Activated naive CD8-positive, alpha-beta T cell treated with anti-CD3 and anti-CD28 coated beads, Interleukin-2, amount 50 U/mL, for 24 hours (primary cell): ENCODE measurements at regions not wholly inside any gene's neighbourhood (a gene's known extent, or its start where the extent isn't known, plus 50 kb on each side); places are given as distances from the start of the nearest gene placed in this dataset.

ENCODE experiments used
- ATAC-seq: fragments of 150-1000 bp; cut with Tn5 transposase; one replicate; pipeline ENCODE4 v1.10.0; 2021
- DNase-seq: peaks from one replicate; pipeline ENCODE4 v3.0.0; 2021
- H3K27ac Mint-ChIP-seq: one replicate; pipeline ENCODE4 v1.8.0; 2021; ENCODE audit warnings: mild to moderate bottlenecking, mixed read lengths
- H3K27me3 Mint-ChIP-seq: one replicate; pipeline ENCODE4 v1.8.0; 2021; ENCODE audit warnings: mixed read lengths
- H3K36me3 Mint-ChIP-seq: one replicate; pipeline ENCODE4 v1.8.0; 2021; ENCODE audit warnings: low read depth, mixed read lengths
- H3K4me1 Mint-ChIP-seq: one replicate; pipeline ENCODE4 v1.8.0; 2021; ENCODE audit warnings: mixed read lengths
- H3K4me3 Mint-ChIP-seq: one replicate; pipeline ENCODE4 v1.8.0; 2021; ENCODE audit warnings: mild to moderate bottlenecking, moderate library complexity, mixed read lengths
- H3K9me3 Mint-ChIP-seq: one replicate; pipeline ENCODE4 v1.8.0; 2021; ENCODE audit warnings: mixed read lengths

DNA sequence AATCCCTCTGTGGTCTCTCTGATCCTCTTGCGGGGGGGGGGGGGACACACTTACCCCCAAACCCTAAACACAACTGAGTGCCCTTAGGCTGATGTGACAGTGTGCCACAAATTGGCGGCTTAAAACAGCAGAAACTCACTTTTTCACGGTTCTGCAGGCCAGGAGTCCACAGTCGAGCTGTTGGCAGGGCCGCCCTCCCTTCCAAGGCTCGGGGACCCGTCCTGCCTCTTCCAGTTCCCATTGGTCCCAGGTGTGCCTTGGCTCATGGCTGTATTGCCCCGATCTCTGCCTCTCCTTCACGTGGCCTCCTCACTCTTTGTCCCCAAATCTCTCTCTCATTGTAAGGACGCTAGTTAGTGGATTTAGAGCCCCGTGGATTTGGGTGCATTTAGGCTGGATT is 199.9 kb upstream of the CIBAR2 start:
- Mint-ChIP-seq H3K4me3 (no peak overlapping the region), H3K4me1 (peaks cover 40% of the 10 kb centered on the region)
- ATAC-seq = no peak

DNA sequence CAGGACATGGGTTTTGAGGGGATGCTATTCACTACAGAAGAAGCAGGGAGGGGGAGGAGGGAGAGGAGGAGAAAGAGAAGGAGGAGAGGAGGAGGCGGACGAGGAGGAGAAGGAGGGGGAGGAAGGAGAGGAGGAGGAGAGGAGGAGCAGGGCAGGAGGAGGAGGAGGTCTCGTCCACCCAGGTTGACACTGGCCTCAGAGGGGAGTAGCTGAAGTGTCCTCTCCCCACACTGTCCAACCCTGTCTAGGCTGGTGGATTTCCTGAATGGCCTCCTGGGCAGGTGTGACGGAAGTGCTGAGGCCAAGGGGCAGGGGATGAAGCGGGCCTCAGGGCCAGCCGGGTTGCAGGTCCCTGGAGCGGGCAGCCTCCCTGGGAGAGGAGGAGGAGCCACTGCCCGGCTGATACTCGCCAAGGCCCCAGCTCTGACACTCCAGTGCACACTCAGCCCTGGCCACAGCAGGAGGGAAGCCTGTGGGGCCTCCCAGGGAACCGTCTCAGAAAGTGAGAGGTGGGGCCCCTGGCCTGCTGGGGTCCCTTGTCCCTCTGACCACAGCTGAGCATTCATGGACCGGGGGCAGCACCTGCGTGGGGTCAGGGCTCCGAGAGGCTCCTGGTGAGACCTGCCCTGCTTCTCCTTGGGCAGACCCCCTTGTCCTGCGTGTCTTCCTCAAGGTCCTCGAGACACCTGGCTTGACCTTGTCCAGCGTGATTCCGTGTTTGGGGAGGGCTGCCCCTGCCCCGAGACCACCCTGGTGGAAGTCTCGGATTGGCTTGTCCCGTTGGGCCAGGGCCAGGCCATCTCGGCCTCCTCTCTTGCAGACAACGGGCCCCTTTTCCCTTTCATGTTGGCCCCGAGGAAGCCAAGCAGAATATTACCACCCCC is 200.6 kb upstream of the CIBAR2 start:
- Mint-ChIP-seq H3K4me3 (no peak overlapping the region), H3K27me3 (no peaks in the 10 kb centered on the region), H3K36me3 (no peaks in the 10 kb centered on the region), H3K4me1 (peaks cover 33% of the 10 kb centered on the region), H3K9me3 (no peaks in the 10 kb centered on the region), H3K27ac (no peak overlapping the region)
- ATAC-seq = no peak
- DNase-seq = no peak

More for the DNA sequence above, 199.9 kb upstream of the CIBAR2 start:
- Mint-ChIP-seq H3K27me3 (no peaks in the 10 kb centered on the region), H3K36me3 (no peaks in the 10 kb centered on the region), H3K9me3 (no peaks in the 10 kb centered on the region), H3K27ac (no peak overlapping the region)
- no peak for DNase-seq

DNA sequence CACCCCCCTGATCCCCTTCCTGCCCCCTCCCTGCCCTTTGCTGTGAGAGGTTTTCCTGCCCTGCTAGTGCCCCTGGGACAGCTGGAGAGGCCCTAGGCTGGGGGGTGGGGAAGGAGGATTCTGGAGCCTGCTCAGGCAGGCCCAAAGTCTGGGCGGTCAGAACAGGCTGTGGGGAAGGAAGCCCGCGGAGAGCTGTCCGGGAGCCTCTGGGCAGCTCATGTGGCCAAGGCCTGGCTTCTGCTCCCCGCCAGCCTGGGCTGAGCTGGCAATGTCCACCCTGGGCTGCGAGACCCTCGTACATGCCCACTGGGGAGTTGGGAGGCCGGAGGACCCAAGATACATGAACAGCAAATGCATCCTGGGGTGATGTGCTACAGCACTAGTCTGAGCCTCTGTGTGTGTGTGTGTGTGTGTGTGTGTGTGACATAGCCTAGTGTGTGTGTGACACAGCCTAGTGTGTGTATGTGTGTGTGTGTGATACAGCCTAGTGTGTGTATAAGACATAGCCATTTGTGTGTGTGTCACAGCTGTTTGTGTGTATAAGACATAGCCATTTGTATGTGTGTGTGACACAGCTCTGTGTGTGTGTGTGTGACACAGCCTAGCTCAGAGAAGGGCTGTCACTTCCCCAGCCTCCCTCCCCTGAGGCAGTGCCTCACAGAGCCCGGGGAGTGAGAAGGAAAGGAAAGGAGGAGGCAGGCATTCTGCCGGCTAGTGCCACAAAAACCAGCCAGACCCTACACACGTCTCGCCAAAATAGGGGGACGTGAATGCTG is 201.4 kb upstream of the CIBAR2 start:
- no peak for ATAC-seq
- no peaks in the 10 kb centered on the region for H3K36me3 Mint-ChIP-seq
- no peak for DNase-seq
- no peaks in the 10 kb centered on the region for H3K27me3 Mint-ChIP-seq
- no peak overlapping the region for H3K4me3 Mint-ChIP-seq
- H3K4me1 Mint-ChIP-seq = peaks cover 26% of the 10 kb centered on the region
- H3K27ac Mint-ChIP-seq = no peak overlapping the region
- H3K9me3 Mint-ChIP-seq = no peaks in the 10 kb centered on the region

DNA sequence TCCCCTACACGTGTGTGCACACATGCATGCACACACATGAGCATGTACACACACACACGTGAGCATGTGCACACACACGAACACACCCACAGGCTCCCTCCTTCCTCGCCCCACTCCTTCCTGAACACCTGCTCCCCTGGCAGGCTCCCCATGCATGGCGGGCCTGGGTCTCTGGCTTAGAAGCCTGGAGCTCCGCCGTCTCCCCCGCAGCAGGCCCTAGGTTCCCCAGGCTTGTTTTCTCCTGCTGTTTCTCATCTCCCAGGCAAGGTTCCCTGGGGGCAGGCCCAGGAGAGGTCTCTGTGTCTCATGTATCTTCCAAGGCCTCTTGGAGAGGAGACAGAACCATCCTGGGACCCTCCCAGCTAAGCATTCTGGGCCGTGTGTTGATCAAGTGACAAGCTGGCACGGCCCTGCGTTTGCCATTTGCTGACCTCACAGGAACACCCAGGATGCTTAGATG is 202.3 kb upstream of the CIBAR2 start:
- ATAC-seq (no peak), DNase-seq (no peak)
- Mint-ChIP-seq H3K27me3 (no peaks in the 10 kb centered on the region), H3K9me3 (no peaks in the 10 kb centered on the region), H3K4me3 (no peak overlapping the region), H3K36me3 (no peaks in the 10 kb centered on the region), H3K27ac (no peak overlapping the region), H3K4me1 (peaks cover 21% of the 10 kb centered on the region)

DNA sequence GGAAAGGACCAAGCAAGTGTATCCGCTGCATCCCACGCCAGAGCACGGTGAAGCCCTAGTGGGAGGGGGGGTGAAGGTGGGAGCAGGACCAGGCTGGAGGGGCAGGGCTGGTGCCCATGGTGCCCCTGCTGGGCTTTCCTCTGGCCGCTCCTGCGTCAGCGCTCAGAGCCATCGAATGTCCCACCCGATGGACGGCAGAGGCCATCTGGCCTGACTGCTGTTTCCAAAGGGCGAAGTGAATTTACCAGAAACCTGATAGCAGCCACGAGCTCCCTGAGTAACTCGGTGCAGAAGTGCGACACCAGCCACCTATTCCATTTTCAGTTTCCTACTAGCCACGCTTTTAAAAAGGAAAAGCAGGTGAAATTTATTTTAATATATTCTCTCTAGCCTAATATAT is 203.6 kb upstream of the CIBAR2 start:
- peaks cover 13% of the 10 kb centered on the region for H3K4me1 Mint-ChIP-seq
- DNase-seq (no peak), ATAC-seq (no peak)
- no peak overlapping the region for H3K4me3 Mint-ChIP-seq
- H3K36me3 Mint-ChIP-seq = no peaks in the 10 kb centered on the region
- no peaks in the 10 kb centered on the region for H3K27me3 Mint-ChIP-seq
- no peak overlapping the region for H3K27ac Mint-ChIP-seq
- no peaks in the 10 kb centered on the region for H3K9me3 Mint-ChIP-seq

DNA sequence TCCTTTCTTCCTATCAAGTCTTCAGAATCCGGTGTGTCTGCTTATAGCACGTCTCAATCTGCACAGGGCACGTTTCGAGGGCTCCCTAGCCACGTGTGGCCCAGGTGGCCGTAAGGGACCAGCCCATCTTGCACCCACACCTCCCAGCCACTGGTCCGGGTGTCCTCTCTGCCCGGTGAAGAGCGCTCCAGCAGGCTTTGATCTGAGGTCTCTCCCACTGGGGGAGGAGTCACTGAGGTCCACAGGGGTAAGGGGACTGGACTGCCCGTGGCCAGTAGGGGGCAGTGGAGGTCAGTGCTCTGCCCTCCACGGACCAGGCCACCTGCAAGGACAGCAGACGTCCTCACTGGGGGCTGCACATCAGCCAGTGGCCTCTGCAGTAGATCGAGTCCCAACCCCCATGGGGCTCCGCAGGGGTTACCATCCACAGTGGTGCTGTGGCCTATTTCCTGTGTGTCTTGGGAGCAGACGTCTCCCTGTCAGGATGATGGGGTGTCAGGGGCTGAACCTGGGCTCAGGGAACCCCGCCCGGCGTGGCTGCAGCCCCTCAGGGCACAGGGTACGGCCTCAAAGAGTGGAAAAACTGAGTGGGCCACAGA is 204.1 kb upstream of the CIBAR2 start:
- no peaks in the 10 kb centered on the region for H3K36me3 Mint-ChIP-seq
- DNase-seq = peak; percentile 68
- H3K9me3 Mint-ChIP-seq = no peaks in the 10 kb centered on the region
- no peak overlapping the region for H3K27ac Mint-ChIP-seq
- peaks cover 8% of the 10 kb centered on the region for H3K4me1 Mint-ChIP-seq
- H3K4me3 Mint-ChIP-seq = no peak overlapping the region
- H3K27me3 Mint-ChIP-seq = no peaks in the 10 kb centered on the region
- ATAC-seq = peak; percentile 71

DNA sequence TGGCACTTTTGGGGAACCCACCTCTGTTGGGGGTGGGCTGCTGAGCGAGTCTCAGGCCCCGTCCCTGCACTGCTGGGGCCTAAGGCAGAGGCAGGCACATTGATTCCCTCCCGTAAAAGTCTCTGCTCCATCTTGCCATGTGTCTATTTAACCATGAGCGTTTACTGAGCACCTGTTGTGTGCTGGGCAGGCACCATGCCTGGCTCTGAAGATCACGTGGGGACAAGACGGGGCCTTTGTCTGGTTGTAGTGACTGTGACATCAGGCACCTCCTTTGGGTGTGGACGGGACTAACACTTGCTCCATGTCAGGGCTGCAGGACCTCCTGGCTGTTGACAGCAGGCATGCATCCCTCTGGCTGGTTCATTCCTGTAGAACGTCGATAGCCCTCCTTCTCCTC is 204.7 kb upstream of the CIBAR2 start:
- no peaks in the 10 kb centered on the region for H3K27me3 Mint-ChIP-seq
- ATAC-seq = no peak
- no peak for DNase-seq
- no peak overlapping the region for H3K4me3 Mint-ChIP-seq
- peaks cover 6% of the 10 kb centered on the region for H3K4me1 Mint-ChIP-seq
- no peak overlapping the region for H3K27ac Mint-ChIP-seq
- no peaks in the 10 kb centered on the region for H3K36me3 Mint-ChIP-seq
- H3K9me3 Mint-ChIP-seq = no peaks in the 10 kb centered on the region

DNA sequence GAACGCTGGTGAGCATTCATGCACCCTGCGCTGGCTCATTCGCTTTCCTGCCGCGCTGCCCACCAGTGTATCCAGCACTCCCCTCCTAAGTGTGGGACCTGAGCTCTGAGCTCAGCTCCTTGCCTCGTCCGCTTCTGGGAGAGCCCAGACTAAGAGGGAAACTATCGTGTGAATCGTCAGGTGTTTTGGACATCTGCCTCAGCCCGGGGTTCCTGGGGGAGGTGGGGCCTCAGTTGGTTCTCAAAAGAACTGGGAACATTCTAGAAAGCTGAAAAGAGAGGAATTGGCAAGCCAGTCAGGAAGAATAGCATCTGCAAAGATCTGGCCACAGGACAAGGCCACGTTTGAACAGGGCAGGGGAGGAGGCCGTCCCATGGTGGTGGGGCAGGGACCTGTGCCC is 205.4 kb upstream of the CIBAR2 start:
- Mint-ChIP-seq H3K4me3 (no peak overlapping the region), H3K27ac (no peak overlapping the region), H3K27me3 (no peaks in the 10 kb centered on the region), H3K4me1 (no peaks in the 10 kb centered on the region), H3K9me3 (no peaks in the 10 kb centered on the region), H3K36me3 (no peaks in the 10 kb centered on the region)
- no peak for ATAC-seq
- DNase-seq = no peak

DNA sequence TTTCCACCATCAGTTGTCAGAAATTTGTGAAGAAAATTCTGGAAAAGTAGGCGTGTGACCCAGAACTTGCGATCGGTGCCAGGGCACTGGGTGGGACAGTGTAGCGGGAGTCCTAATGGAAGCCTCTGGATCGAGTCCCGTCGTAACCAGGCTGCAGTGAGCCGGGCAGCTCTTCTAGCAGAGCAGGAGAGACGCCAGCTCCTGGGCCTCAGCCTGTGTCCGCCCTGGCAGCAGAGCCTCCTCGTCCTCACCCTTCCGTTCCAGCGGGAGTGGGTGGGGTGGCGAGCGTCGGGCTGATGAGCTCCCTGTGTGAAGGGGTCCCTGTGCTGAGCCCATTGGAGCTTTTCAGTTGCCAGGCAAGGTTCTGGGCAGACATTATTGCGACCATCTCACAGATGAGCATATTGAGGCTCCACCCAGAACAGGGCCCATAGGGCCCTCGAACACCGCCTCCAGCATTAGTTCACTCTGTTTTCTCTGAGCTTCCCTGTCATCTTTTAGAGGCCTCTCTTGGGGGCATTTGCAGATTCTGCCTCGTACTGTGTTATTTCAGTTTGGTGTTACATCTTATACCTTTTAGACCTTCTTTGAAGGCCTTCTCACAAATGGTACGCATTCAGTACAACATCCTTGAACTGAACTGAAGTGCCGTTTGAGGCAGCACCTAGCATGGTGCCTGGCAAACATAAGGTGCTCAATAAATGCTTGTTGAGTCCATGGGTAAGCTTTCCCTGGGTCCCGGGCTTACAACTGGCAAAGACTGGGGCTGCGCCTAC is 207.1 kb upstream of the CIBAR2 start:
- H3K9me3 Mint-ChIP-seq = no peaks in the 10 kb centered on the region
- no peak overlapping the region for H3K4me3 Mint-ChIP-seq
- no peak overlapping the region for H3K27ac Mint-ChIP-seq
- H3K27me3 Mint-ChIP-seq = no peaks in the 10 kb centered on the region
- no peaks in the 10 kb centered on the region for H3K4me1 Mint-ChIP-seq
- ATAC-seq (no peak), DNase-seq (no peak)
- H3K36me3 Mint-ChIP-seq = no peaks in the 10 kb centered on the region

DNA sequence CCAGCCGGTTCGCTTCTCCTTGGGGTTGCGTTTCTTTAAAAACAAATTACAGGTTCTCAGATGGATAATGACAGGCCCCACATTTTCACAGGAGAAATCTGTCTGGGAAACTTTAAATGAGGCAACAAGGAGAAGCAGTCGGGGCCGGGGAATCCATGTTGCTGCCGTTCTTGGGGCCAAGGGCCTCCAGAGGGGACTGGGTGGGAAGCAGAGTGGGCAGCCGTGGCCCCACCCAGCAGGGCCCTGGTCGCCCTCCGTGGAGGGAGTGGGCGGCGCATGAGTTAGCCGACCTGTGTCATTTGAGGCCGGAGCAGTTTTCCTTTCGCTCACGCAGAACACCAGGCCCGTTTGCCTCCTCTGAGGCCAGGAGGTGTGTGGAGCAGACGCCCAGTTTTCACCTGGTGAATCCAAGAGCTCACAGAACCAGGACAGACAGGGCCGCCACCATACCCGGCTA is 207.7 kb upstream of the CIBAR2 start:
- no peaks in the 10 kb centered on the region for H3K9me3 Mint-ChIP-seq
- no peak for ATAC-seq
- H3K36me3 Mint-ChIP-seq = no peaks in the 10 kb centered on the region
- no peak overlapping the region for H3K4me3 Mint-ChIP-seq
- H3K4me1 Mint-ChIP-seq = no peaks in the 10 kb centered on the region
- DNase-seq = no peak
- no peak overlapping the region for H3K27ac Mint-ChIP-seq
- H3K27me3 Mint-ChIP-seq = no peaks in the 10 kb centered on the region

DNA sequence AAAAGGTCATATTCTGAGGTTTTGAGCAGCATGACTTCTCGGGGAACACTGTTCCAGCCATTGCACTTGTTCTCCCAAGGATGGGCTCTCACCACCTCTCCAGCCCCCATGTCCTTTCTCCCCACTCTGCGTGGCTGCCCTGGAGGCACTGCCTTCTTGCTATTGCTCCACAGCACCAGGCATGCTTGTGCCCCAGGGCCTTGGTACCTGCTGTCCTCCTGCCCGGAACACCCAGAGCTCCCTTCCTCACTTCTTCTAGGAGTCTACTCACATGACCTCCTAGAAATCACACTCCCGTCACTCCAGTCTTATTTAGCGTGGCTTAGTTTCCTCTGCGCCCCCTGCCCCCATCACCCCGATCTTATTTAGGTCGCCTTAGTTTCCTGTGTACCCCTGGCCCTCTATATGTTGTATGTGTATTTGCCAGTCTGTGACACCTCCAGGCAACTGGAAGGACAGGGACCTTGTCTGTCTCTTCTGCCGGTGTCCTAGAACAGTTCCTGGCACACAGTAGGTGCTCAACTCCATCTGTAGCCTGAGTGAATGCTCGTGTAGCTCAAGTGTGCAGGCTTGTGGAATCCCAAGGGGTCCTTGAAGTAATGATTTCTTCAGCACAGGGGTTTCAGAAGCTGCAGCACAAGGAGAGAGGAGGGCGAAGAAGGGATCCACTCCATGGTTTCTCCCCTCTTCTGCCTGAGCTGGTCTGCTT is 208.6 kb upstream of the CIBAR2 start:
- Mint-ChIP-seq H3K36me3 (no peaks in the 10 kb centered on the region), H3K9me3 (no peaks in the 10 kb centered on the region), H3K4me3 (no peak overlapping the region), H3K4me1 (no peaks in the 10 kb centered on the region), H3K27me3 (no peaks in the 10 kb centered on the region), H3K27ac (no peak overlapping the region)
- DNase-seq = no peak
- no peak for ATAC-seq

DNA sequence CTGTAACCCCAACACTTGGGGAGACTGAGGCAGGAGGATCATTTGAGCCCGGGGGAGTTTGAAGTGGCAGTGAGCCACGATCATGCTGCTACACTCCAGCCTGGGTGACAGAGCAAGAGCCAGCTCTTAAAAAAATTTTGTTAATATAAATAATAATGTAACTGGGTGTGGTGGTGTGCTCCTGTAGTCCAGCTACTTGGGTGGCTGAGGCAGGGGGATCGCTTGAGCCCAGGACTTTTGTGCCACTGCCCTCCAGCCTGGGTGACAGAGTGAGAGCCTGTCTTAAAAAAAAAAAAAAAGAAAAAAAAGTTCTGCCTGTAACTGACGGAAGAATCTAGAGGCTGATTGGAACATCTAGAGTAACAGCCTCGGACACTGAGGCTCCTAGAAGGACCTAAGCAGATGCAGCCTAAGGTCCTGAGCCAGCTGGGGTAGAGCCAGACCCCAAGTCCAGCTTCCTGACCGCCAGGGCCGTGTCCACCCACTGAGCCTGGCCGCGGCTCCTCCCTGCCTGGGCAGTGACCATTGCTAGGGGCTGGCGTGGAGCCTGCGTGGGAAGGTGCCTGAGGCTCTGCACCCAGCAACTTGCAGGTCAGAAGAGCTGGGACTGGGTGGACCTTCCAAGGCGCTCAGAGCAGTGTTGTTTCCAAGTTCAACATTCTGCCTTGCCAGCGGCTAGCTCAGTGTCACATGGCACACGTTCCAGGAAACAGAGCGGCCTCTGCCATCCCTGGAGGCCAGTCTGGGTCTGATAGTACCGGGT is 209.4 kb upstream of the CIBAR2 start:
- no peak overlapping the region for H3K4me3 Mint-ChIP-seq
- no peaks in the 10 kb centered on the region for H3K36me3 Mint-ChIP-seq
- no peaks in the 10 kb centered on the region for H3K27me3 Mint-ChIP-seq
- H3K27ac Mint-ChIP-seq = no peak overlapping the region
- ATAC-seq (no peak), DNase-seq (no peak)
- no peaks in the 10 kb centered on the region for H3K4me1 Mint-ChIP-seq
- H3K9me3 Mint-ChIP-seq = no peaks in the 10 kb centered on the region

DNA sequence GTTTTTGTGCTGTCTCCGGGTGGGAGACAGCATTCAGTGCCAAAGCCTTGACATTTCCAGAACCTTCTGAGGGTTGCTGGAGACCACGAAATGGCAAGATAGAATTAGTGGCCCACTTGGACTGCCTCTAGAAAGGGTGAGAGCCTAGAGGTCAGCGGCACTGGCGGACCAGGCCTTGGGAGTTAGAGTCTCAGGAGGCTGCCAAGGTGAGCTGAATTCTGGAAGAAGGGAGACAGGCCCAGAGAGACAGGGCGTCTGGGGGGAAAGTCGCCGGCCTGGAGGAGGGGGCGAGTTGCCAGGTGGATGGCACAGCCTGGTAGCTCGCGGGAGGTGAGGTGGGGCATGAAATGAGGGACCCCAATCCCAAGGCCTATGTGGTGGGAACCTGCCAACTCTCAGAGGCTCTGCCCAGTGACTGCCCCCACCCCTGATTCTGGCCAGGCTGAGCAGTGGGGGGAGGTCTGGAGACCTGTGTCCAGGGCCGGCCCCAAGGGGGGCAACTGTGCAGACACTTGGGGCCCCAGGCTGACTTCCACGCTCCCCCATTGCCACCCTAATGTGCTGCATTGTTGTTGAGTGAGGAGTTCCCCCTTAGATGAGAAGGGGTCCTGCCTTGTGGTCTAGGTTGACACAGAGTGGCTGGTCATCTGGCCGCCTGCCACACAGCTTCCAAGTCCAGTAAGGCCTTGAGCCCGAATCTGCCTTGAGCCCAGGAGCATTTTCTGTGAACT is 211.1 kb upstream of the CIBAR2 start:
- Mint-ChIP-seq H3K27me3 (no peaks in the 10 kb centered on the region), H3K9me3 (no peaks in the 10 kb centered on the region), H3K27ac (no peak overlapping the region), H3K4me1 (no peaks in the 10 kb centered on the region), H3K4me3 (no peak overlapping the region), H3K36me3 (no peaks in the 10 kb centered on the region)
- ATAC-seq (no peak), DNase-seq (no peak)
